K562 (cell line): ENCODE measurements at regions not wholly inside any gene's neighbourhood (a gene's known extent, or its start where the extent isn't known, plus 50 kb on each side); places are given as distances from the start of the nearest gene placed in this dataset.

Experiments used
- ATAC-seq: fragments of 200-7000 bp; cut with Tn5 transposase; 3 replicates; pipeline ENCODE4 v1.9.1; 2020; ENCODE audit warnings: moderate library complexity
- BruUV-seq: library from RNA; stranded (reverse); fragments of 400-500 nt; replicated peaks from 2 replicates; lab custom pipeline; 2021; lab: Mats Ljungman, UMichigan
- CTCF ChIA-PET: fragments of 300-600 bp; formaldehyde crosslinking; extraction: SDS; loops from one replicate; lab custom pipeline; 2021; ENCODE audit warnings: low intra/inter-chr PET ratio; lab: Yijun Ruan, JAX
- POLR2A ChIA-PET: fragments of 300-600, 350-650 bp; sonication (Branson Sonifier 250); formaldehyde crosslinking; extraction: SDS; loops from one replicate; lab custom pipeline; 2021; ENCODE audit warnings: antibody characterized with exemption, inconsistent platforms; lab: Yijun Ruan, JAX
- DNase-seq, 4 experiments: peaks; one replicate each; pipeline versions ENCODE4 v3.0.0 to v3.0.0-alpha.2; 2011 to 2018; ENCODE audit warnings: low spot score in 3 of 4, mixed read lengths in 3 of 4; ENCODE audit errors: extremely low read depth in 1 of 4
- FAIRE-seq: peaks from 2 replicates; lab custom pipeline; 2011; peaks lifted over from hg19 to GRCh38; lab: Jason Lieb, UNC
- H2AFZ ChIP-seq: 2 replicates; pipeline ENCODE4 v1.6.0; 2011; ENCODE audit warnings: low read depth, low read length, control low read depth, inconsistent platforms
- H3K27ac ChIP-seq: fragments of 200-600 bp; 3 replicates; pipeline ENCODE4 v1.8.0; 2011; ENCODE audit warnings: low read depth, mild to moderate bottlenecking, control low read depth, inconsistent platforms, low read length, moderate library complexity, mixed read lengths; ENCODE audit errors: extremely low read depth
- H3K27me3 ChIP-seq, 2 experiments: fragments of 300-600 bp in 1 of 2; 2 replicates in 1 of 2; 3 replicates in 1 of 2; pipeline versions ENCODE4 v1.6.0 to v1.8.0; 2011; ENCODE audit warnings: inconsistent platforms in 2 of 2, low read length in 2 of 2, mild to moderate bottlenecking in 1 of 2, mixed read lengths in 1 of 2, moderate library complexity in 1 of 2; ENCODE audit not compliant: control insufficient read depth in 2 of 2, insufficient read depth in 2 of 2
- H3K36me3 ChIP-seq: fragments of 300-600 bp; 3 replicates; pipeline ENCODE4 v1.8.0; 2011; ENCODE audit warnings: mild to moderate bottlenecking, low read length, inconsistent platforms; ENCODE audit not compliant: control insufficient read depth, insufficient read depth
- H3K4me1 ChIP-seq, 2 experiments: fragments of 200-600 bp in 1 of 2; replicated peaks in 1 of 2; 2 replicates in 1 of 2; 3 replicates in 1 of 2; pipeline versions ENCODE4 v1.5.1 to v1.8.0; 2011; ENCODE audit warnings: inconsistent platforms in 2 of 2, low read length in 2 of 2, mild to moderate bottlenecking in 1 of 2, mixed read lengths in 1 of 2, moderate library complexity in 1 of 2; ENCODE audit not compliant: control insufficient read depth in 2 of 2, insufficient read depth in 2 of 2
- H3K4me2 ChIP-seq: 2 replicates; pipeline ENCODE4 v1.6.1; 2011; ENCODE audit warnings: low read length, control low read depth, inconsistent platforms, mixed read lengths; ENCODE audit not compliant: insufficient read depth
- H3K4me3 ChIP-seq: fragments of 200-600 bp; sonication (generic), shearing (Covaris generic); 2 replicates; pipeline ENCODE4 v1.5.1; 2016; ENCODE audit warnings: control low read depth, inconsistent platforms
- H3K79me2 ChIP-seq: fragments of 200-600 bp; 3 replicates; pipeline ENCODE4 v1.8.0; 2011; ENCODE audit warnings: low read length, inconsistent platforms; ENCODE audit not compliant: control insufficient read depth, insufficient read depth
- H3K9ac ChIP-seq, 2 experiments: 2 replicates each; pipeline versions ENCODE4 v1.6.0 to v1.6.1; 2011; ENCODE audit warnings: low read depth in 2 of 2, low read length in 2 of 2, control low read depth in 1 of 2, inconsistent platforms in 1 of 2, mild to moderate bottlenecking in 1 of 2, mixed read lengths in 1 of 2; ENCODE audit not compliant: insufficient read depth in 1 of 2
- H3K9me1 ChIP-seq: one replicate; pipeline ENCODE4 v1.6.0; 2011; ENCODE audit warnings: inconsistent platforms, mild to moderate bottlenecking, low read length, moderate library complexity; ENCODE audit not compliant: control insufficient read depth, insufficient read depth
- H3K9me3 ChIP-seq: replicated peaks from 2 replicates; pipeline ENCODE4 v1.5.1; 2011; ENCODE audit warnings: low read depth, low read length, inconsistent platforms; ENCODE audit not compliant: control insufficient read depth, insufficient read depth
- H4K20me1 ChIP-seq: replicated peaks from 2 replicates; pipeline ENCODE4 v1.6.1; 2011; ENCODE audit warnings: low read length, inconsistent platforms, mixed read lengths; ENCODE audit not compliant: control insufficient read depth, insufficient read depth
- AFF4 ChIP-seq: sonication (generic); formaldehyde crosslinking; IDR thresholded peaks from 2 replicates; pipeline ENCODE4 v1.8.0; 2023; ENCODE audit warnings: mild to moderate bottlenecking, missing genetic modification reagents
- CAMTA2 ChIP-seq: fragments of 250-450 bp; sonication (Bioruptor Pico); conservative IDR thresholded peaks from 2 replicates; pipeline ENCODE4 v1.5.1; 2022
- EP400 ChIP-seq: fragments of 450-650 bp; IDR thresholded peaks from 2 replicates; pipeline ENCODE4 v1.6.1; 2017; ENCODE audit warnings: antibody characterized with exemption, mild to moderate bottlenecking, moderate library complexity
- HNRNPLL ChIP-seq: fragments of 200-400 bp; formaldehyde crosslinking; IDR thresholded peaks from 2 replicates; pipeline ENCODE4 v1.6.1; 2017; ENCODE audit warnings: low read length, low read depth, mild to moderate bottlenecking; ENCODE audit not compliant: poor library complexity, severe bottlenecking
- PHF20 ChIP-seq: fragments of 450-650 bp; IDR thresholded peaks from 2 replicates; pipeline ENCODE4 v1.6.1; 2018; ENCODE audit not compliant: partially characterized antibody
- ZNF232 ChIP-seq: sonication (generic); formaldehyde crosslinking; IDR thresholded peaks from 2 replicates; pipeline ENCODE4 v1.8.0; 2022; ENCODE audit warnings: mild to moderate bottlenecking, missing genetic modification reagents
- ZNF274 ChIP-seq: IDR thresholded peaks from 2 replicates; pipeline ENCODE4 v1.6.1; 2011; ENCODE audit warnings: low read depth, mild to moderate bottlenecking, low read length, moderate library complexity, borderline replicate concordance
- ZNF347 ChIP-seq: fragments of 450-650 bp; formaldehyde crosslinking; IDR thresholded peaks from 2 replicates; pipeline ENCODE4 v1.4.0; 2020; ENCODE audit warnings: low read depth, mild to moderate bottlenecking, moderate library complexity
- ZNF592 ChIP-seq: fragments of 450-650 bp; IDR thresholded peaks from 2 replicates; pipeline ENCODE4 v1.6.1; 2017; ENCODE audit warnings: antibody characterized with exemption, mild to moderate bottlenecking
- ZNF76 ChIP-seq: fragments of 250-450 bp; sonication (Bioruptor Pico); IDR thresholded peaks from 2 replicates; pipeline ENCODE4 v1.4.0; 2020; ENCODE audit warnings: mild to moderate bottlenecking, moderate library complexity, borderline replicate concordance
- WGBS: fragments of 100-300 bp; shearing (Covaris generic); methylation state at CpG from one replicate; pipeline ENCODE4 v1.1.6; 2016; ENCODE audit warnings: low coverage, mixed read lengths; ENCODE audit not compliant: insufficient coverage; ENCODE audit errors: missing lambda C conversion rate; 5-methylcytosine and 5-hydroxymethylcytosine counted together
- in situ Hi-C: fragments of 300-500 bp; cut with MboI; formaldehyde crosslinking; loops from 4 replicates; pipeline ENCODE4 v1.15.0; 2018; ENCODE audit warnings: inconsistent platforms, mixed read lengths
- intact Hi-C: fragments of 100-400 bp; cut with micrococcal nuclease; formaldehyde crosslinking; loops from 2 replicates; pipeline ENCODE4 v1.14.2; 2022
- TF ChIP-seq, protein P1 (sequence below), 2 experiments: fragments of 450-650 bp; IDR thresholded peaks; 2 replicates each; pipeline ENCODE4 v1.6.1; 2016
- TF ChIP-seq, protein P2 (sequence below): sonication (generic); formaldehyde crosslinking; IDR thresholded peaks from 2 replicates; pipeline ENCODE4 v1.8.1; 2023; ENCODE audit warnings: mild to moderate bottlenecking, missing genetic modification reagents, moderate library complexity

GRCh38 chr12:125282921-125283320, 217.7 kb downstream of the AACS start:
- DNase-seq (no peak), FAIRE-seq (no peak), ATAC-seq (no peak)
- H3K4me1 ChIP-seq, result no peaks in the 10 kb centered on the region
- BruUV-seq, result no TSS peak
- H3K27ac ChIP-seq, result no peak overlapping the region
- in situ Hi-C loops (no loop called here), intact Hi-C loops (no loop called here)
- no peak overlapping the region for H3K4me2 ChIP-seq
- peaks cover 8 to 24% of the 10 kb centered on the region in 2 experiments; a peak in 3 of 5 replicates for H3K27me3 ChIP-seq
- no peaks in the 10 kb centered on the region for H3K36me3 ChIP-seq
- H3K79me2 ChIP-seq, result no peaks in the 10 kb centered on the region
- H3K9me3 ChIP-seq, result 0 out of 2 replicates have a peak, but pooled peaks cover 2% of the 10 kb centered on the region
- H2AFZ ChIP-seq, result no peak overlapping the region
- no peak overlapping the region for H3K4me3 ChIP-seq
- ChIA-PET POLR2A (no interaction called here), CTCF (no interaction called here)
- H3K9ac ChIP-seq, result no peak overlapping the region
- no peaks in the 10 kb centered on the region for H4K20me1 ChIP-seq
- WGBS, result 2% methylated on average over 7 of the region's 7 CpGs
- H3K9me1 ChIP-seq, result no peaks in the 10 kb centered on the region
- TF ChIP-seq ZNF76 (no peak), HNRNPLL (no peak), ZNF592 (no peak), ZNF232 (CRISPR knock-in tag) (no peak), EP400 (no peak), PHF20 (no peak), AFF4 (CRISPR knock-in tag) (no peak), ZNF274 (no peak), CAMTA2 (no peak), ZNF347 (CRISPR knock-in tag) (no peak)
- TF ChIP-seq, protein P1, sequence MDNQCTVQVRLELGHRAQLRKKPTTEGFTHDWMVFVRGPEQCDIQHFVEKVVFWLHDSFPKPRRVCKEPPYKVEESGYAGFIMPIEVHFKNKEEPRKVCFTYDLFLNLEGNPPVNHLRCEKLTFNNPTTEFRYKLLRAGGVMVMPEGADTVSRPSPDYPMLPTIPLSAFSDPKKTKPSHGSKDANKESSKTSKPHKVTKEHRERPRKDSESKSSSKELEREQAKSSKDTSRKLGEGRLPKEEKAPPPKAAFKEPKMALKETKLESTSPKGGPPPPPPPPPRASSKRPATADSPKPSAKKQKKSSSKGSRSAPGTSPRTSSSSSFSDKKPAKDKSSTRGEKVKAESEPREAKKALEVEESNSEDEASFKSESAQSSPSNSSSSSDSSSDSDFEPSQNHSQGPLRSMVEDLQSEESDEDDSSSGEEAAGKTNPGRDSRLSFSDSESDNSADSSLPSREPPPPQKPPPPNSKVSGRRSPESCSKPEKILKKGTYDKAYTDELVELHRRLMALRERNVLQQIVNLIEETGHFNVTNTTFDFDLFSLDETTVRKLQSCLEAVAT (IDR thresholded peaks at IDR 0.05), result no peak
- TF ChIP-seq, protein P2, sequence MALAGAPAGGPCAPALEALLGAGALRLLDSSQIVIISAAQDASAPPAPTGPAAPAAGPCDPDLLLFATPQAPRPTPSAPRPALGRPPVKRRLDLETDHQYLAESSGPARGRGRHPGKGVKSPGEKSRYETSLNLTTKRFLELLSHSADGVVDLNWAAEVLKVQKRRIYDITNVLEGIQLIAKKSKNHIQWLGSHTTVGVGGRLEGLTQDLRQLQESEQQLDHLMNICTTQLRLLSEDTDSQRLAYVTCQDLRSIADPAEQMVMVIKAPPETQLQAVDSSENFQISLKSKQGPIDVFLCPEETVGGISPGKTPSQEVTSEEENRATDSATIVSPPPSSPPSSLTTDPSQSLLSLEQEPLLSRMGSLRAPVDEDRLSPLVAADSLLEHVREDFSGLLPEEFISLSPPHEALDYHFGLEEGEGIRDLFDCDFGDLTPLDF (CRISPR knock-in tag), result no peak
